ENCODE measurements at regions not wholly inside any gene's neighbourhood (a gene's known extent, or its start where the extent isn't known, plus 50 kb on each side); places are given as distances from the start of the nearest gene placed in this dataset.

DNA sequence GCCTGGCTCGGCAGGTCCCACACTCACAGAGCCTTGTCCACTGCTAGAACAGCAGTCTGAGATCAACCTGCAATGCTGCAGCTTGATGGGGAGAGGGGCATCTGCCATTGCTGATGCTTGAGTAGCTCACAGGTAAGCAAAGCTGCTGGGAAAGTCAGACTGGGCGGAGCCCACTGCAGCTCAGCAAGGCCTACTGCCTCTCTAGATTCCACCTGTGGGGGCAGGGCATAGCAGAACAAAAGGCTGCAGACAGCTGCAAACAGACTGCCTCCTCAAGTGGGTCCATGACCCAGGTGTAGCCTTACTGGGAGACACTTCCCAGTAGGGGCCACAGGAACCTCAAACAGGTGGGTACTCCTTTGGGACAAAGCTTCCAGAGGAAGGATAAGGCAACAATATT is 110.6 kb upstream of the ADAMTS3 start:
- TF ChIP-seq, protein P1, sequence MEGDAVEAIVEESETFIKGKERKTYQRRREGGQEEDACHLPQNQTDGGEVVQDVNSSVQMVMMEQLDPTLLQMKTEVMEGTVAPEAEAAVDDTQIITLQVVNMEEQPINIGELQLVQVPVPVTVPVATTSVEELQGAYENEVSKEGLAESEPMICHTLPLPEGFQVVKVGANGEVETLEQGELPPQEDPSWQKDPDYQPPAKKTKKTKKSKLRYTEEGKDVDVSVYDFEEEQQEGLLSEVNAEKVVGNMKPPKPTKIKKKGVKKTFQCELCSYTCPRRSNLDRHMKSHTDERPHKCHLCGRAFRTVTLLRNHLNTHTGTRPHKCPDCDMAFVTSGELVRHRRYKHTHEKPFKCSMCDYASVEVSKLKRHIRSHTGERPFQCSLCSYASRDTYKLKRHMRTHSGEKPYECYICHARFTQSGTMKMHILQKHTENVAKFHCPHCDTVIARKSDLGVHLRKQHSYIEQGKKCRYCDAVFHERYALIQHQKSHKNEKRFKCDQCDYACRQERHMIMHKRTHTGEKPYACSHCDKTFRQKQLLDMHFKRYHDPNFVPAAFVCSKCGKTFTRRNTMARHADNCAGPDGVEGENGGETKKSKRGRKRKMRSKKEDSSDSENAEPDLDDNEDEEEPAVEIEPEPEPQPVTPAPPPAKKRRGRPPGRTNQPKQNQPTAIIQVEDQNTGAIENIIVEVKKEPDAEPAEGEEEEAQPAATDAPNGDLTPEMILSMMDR (IDR thresholded peaks at IDR 0.05), result no peak
- TF ChIP-seq EZH2 (IDR thresholded peaks at IDR 0.05; ENCODE audit: borderline replicate concordance, insufficient read depth, low read depth, low read length, poor library complexity, severe bottlenecking), result no peak
